Spleen (tissue), 7 donors: ENCODE measurements at regions not wholly inside any gene's neighbourhood (a gene's known extent, or its start where the extent isn't known, plus 50 kb on each side); places are given as distances from the start of the nearest gene placed in this dataset.

Experiments
- CTCF ChIP-seq, 11 experiments: fragments of 200-600 bp in 7 of 11; fragments of 450-650 bp in 4 of 11; sonication (generic) in 4 of 11; IDR thresholded peaks in 8 of 11; conservative IDR thresholded peaks in 3 of 11; 1 replicate in 7 of 11; 2 replicates in 4 of 11; pipeline versions ENCODE4 v1.4.0 to v1.8.0; 2016 to 2021; ENCODE audit warnings: antibody characterized with exemption in 11 of 11, inconsistent platforms in 4 of 11, mild to moderate bottlenecking in 1 of 11
- POLR2A ChIP-seq, 3 donors: fragments of 450-650 bp; IDR thresholded peaks; one replicate each; pipeline ENCODE4 v1.5.1; 2017; ENCODE audit warnings: antibody characterized with exemption in 3 of 3, mild to moderate bottlenecking in 1 of 3
- POLR2AphosphoS5 ChIP-seq, 3 donors: sonication (generic); formaldehyde crosslinking; IDR thresholded peaks; one replicate each; pipeline ENCODE4 v1.5.1; 2017; ENCODE audit warnings: antibody characterized with exemption in 3 of 3
- donor health status: DM: no; HTN: no; CAD: no; lungs with moderate emphysema.
- donor health status: DM: no; HTN: no; CAD: no.
- donor health status: DM: no; HTN: no; CAD: no.

- no peak for TF ChIP-seq POLR2A (IDR thresholded peaks at IDR 0.05)
- TF ChIP-seq CTCF (IDR thresholded peaks at IDR 0.05 in 8 of 11, conservative IDR thresholded peaks at IDR 0.05 in 3 of 11) = no peak
- TF ChIP-seq POLR2AphosphoS5 (IDR thresholded peaks at IDR 0.05) = no peak
Measured at GRCh38 chr6:54014440-54014839, 96.8 kb upstream of the MLIP start.
